Fibroblast of peridontal ligament (primary cell): ENCODE measurements at regions not wholly inside any gene's neighbourhood (a gene's known extent, or its start where the extent isn't known, plus 50 kb on each side); places are given as distances from the start of the nearest gene placed in this dataset.
A peak's percentile ranks its signal among the peaks of the same experiment; 100 is the strongest.
"Not testable (repeated sequence)": the region's sequence is repeated elsewhere in the genome, so short reads cannot be mapped to it uniquely, and the experiment has no call there.

Experiments
- DNase-seq: peaks from one replicate; pipeline ENCODE4 v3.0.0-alpha.2; 2010; ENCODE audit errors: extremely low read depth

DNA sequence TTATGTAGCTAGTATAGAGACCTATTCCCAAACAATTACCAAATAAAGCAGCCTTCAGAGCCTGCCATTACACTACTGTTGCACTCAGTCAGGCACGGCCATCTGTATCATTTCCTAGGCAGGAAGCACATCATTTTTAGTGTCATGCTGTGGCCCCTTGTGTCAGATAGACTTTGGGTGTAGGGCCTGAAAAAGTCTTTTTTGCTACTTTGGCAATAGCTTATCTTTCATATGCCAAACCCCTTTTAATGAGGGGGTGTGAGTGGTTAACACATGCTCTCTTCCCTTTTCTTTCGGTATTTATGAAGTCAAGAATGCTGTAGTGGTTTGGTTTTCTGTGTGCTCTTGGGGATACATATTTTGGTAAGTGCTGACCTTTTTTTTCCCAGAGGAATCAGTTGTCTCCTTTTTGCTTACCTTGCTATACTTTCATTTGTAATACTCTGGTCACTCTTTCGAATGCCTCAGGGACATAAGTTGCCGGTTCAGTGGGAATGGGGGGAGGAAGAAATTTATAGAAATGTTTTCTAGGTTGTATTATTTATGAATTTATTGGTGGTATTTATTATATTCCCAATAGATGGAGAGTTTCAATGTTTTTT lies 209.8 kb downstream of the CSNK1G3 start:
- peak; percentile 51 for DNase-seq

DNA sequence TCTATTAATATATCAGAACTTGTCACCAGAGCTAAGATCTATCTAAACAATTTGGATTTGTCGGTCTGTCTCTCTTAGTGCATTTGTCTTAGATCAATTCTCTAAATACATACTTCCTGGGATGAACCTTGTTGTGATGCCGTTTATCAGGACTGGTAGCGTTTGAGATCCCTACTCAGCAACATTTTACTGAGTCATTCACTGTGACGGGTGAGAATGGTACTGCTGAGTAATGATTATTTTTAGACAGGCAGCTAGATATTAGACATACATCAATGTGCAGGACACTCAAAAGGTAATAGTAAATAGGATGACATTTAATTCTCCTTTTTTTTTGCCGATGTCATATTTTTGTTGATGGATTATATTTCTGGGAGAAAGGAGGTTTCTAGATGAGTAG lies 209.0 kb downstream of the CSNK1G3 start:
- no peak for DNase-seq

DNA sequence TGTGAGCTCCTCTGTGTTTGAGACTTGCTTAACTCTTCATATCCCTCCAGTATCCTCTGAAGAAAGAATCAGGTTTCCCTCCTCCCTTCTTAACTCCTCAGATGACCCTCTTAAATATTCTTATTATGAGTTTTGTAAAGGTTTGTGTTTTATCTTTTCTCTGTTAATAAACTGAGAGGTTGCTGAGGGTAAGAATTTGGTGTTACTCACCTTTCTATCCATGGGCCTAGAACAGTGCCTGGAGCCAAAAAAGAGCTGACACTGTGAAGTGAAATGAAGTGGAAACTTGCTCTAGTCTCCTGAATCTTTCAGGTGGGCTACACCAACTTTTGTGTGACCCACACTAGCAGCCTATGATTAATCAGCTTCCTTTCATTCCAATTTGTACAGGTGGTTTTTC lies 208.4 kb downstream of the CSNK1G3 start:
- no peak for DNase-seq

DNA sequence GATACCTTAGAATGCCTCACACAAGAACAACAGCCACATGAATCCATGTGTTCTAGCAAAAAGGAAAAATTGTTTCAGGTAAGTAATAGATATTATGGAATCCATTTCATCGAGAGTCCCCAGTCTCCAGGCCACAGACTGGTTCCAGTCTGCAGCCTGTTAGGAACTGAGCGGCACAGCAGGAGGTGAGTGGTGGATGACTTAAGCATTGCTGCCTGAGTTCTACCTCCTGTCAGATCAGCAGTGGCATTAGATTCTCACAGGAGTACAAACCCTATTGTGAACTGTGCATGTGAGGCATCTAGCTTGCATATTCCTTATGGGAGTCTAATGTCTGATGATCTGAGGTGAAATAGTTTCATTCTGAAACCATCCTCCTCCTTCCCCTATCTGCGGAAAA lies 207.0 kb downstream of the CSNK1G3 start:
- DNase-seq: no peak

DNA sequence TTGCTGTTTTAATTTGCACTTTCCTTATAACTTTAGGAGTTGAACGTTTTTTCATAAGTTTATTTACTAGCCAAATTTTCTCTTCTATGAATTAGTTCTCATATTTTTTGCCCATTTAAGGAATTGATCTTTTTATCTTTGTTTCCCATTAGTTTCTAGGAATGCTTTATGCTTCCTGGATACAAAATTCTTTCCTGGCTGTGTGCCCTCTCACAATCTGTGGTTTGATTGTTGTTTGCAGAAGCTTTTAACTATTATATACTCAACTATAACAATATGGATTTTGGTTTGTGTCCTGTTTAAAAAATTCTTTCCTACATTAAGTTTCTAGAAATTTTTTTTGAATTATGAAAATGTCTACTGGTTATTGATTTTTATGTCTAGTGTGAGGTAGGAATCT lies 206.3 kb downstream of the CSNK1G3 start:
- peak; percentile 60 for DNase-seq

DNA sequence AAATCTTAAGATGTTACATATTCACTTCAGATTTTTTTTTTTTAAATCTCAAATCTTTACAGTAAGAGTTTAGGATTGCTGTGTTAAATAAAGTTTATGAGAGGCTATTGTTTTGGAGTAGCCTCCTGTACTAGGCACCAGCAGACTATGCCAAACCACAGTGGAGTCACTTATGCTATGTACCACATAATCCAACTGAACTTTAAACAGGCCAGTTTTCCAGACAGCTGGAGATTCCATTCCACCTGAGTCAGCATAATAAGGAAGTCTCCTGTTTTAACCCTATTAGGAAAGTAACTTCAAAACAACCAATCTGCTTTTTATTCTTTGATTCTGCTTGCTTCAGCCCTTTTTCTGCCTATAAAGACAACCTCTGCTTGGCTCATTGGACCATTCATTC lies 205.2 kb downstream of the CSNK1G3 start:
- DNase-seq: peak; percentile 90

DNA sequence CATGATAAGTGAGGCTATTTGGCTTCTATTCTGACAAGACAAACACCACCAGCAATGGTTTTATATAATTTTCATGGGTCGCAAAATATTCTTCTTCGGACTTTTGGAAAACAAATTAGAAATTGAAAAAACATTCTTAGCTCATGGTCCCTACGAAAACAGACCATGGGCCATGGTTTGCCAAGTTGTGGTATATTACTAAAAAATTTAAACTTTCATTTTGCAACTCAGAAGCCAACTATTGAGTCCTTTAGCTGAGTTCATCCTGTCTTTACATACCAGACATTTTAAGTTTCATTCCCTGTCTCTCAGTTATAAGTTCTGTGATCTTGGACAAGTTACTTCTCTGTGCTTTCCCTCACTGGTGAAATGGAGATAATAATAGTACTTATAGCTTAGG lies 198.1 kb downstream of the CSNK1G3 start:
- peak; percentile 58 for DNase-seq

DNA sequence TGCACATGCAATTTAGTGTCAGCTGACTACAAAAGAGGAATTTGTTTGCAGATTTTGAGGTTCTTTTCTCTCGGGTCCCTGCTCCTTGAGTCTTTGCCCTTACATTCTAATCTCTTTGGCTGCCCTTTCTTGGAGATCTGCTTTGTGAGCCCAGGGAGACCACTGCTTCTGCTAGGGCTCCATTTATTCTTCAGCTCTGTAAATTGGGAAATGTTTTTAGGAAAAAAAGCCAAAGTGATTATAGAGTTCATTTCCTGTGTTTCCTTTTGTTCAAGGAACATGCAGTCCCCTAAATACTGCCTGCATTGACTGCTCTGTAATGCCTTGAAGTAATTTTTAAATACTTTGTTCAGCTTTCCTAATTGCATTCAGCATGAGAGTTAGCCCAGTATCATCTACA lies 197.4 kb downstream of the CSNK1G3 start:
- DNase-seq: no peak

DNA sequence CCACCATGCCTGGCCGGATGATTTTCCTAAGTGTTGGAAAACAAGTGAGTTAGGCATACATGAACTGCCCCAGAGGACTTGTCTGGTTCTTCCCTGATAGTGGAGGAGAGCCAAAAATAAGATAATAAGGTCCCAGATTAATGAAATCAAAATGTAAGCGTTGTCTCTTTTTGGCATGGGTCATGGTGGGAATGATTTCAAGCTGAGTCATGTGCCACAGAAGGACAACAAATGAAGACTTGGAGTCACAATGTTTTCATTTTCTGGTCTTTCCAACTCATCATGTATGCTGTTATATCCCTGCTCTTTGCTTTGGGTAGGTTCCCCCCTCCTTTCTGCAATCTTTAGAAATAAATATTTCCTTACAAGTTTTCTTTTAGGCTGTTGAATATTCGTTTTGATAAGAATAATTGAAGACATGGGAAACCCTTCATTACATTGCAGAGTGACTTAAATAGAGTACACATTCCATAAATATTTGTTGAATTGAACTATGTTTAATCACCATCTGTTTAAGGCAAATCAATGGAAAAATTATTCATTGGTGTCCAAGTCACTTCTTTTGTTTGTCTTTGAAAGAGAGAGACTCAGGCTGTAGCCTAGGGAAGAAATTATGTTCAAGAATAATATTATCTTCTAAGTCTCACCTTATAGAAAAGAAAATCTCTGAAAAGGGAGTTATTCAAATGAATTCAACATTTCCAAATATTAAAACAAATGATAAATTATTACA lies 196.3 kb downstream of the CSNK1G3 start:
- DNase-seq: peak; percentile 93

DNA sequence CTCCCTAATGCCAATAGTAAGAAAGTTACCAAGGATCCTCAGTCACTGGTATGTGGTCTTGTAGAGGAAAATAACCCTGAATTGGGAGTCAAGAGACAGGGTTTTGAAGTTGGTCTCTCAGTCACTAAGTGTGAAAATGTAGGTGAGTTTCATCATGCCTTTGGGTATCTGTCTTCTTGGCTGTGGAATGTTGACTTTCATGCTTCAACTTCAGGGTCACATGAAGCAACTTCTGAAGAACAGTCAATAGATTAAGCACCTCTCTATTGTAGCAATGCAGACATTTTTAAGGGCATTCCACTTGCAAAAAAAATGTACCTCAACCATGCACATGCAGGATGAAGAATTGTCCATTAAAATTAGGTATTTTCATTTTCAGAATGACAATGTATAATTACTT lies 194.6 kb downstream of the CSNK1G3 start:
- DNase-seq: no peak

DNA sequence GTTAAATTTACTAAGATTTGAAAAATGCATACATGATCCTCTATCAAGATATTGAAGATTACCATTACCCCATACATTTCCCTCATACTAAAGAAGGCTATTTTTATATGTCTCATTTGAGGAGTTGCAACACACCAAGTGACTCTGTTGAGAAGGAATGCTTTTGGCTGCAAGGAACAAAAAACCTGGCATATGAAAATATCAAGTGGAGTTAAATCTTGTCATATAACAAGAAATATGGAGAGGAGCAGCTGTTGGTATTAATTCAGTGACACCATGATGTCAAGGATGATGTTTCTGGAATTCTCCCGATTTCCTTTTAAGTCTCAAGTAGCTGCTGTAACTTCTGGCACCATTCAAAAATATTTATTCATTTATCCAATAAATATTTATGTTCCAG lies 193.8 kb downstream of the CSNK1G3 start:
- DNase-seq: peak; percentile 70

DNA sequence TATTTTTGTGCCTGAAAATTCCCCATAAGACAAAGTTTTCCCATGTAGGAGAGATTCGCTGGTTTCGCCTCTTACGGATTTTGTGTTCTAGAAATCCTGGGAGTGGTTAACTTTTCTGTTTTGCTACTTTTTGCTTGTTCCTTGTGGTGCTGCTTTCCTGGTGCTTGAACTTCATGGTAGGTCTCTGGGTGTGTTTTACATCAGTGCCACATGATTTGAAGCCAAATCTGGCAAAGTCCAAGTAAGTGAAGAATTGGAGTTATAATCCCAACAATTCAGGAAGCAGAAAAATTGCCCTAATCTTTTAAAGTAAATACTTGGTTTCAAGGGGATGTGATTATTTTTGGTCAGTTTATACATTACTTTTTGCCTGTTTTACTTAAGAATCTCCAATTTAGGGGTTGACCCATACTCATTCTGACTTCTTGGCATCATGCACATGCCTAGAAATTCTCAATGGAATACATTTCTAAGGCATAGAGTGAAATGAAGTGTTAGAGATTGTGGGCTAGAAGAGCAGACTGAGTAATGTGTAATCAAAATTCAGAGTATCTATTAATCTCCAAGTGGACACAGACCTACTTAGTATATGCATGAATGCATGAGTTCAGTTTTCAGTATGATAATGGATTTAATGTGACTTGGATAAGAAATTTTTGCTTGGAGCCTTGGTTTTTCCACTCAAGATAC lies 189.7 kb downstream of the CSNK1G3 start:
- peak; percentile 62 for DNase-seq

DNA sequence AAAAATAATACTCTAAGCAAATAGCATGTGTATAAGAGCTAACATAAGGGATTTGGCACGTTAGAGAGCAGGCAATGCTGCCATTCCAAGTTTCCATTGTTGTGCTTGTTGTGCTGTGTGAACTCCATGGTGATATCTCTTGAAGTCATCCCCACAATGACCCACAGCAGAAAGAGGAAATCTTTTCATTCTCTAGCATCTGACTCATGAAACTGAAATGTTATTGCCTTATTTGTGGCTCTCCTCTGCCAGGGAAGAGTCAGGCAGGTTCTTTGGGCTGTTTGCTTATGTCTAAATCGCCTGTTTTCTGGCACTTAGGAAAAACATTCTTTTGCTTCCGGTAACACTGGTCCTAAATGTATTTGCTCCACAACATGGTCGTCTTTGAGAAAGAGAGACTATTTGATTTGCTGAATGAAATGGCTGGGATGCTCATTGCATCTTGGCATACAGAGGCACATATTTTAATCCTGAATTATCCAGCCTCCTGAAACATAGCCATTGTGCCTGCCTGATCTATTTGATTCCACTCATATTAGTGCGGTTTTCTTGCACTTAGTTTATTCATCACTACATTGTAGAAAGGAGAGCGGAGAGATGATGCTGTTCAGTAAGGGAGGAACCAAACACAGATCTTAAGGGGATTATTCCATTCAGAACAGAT lies 188.8 kb downstream of the CSNK1G3 start:
- peak; percentile 98 for DNase-seq

DNA sequence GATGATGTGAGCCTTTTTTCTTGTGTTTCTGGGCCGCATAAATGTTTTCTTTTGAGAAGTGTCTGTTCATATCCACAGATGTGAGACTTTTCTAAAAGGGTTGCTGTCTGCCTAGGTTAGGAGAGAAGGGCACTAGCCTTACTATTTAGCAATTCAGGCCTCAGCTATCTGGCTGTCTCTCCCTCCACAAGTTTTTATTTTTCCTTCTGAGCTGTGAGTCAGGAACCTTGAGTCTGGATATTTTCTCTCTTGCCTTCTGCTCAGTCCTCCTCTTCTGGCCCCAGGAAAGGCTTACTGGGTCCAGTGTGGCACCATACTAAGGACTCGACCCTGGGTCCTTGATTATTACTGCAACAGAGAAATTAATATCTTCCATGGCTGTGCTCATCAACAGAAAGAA lies 187.6 kb downstream of the CSNK1G3 start:
- no peak for DNase-seq

DNA sequence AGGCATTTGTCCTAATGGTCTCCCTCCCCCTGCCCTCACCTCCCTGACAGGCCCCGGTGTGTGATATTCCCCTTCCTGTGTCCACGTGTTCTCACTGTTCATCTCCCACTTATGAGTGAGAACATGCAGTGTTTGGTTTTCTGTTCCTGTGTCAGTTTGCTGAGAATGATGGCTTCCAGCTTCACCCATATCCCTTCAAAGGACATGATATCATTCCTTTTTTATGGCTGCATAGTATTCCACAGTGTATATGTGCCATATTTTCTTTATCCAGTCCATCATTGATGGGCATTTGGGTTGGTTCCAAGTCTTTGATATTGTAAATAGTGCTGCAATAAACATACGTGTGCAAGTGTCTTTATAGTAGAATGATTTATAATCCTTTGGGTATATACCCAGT lies 187.0 kb downstream of the CSNK1G3 start:
- DNase-seq: not testable (repeated sequence)

DNA sequence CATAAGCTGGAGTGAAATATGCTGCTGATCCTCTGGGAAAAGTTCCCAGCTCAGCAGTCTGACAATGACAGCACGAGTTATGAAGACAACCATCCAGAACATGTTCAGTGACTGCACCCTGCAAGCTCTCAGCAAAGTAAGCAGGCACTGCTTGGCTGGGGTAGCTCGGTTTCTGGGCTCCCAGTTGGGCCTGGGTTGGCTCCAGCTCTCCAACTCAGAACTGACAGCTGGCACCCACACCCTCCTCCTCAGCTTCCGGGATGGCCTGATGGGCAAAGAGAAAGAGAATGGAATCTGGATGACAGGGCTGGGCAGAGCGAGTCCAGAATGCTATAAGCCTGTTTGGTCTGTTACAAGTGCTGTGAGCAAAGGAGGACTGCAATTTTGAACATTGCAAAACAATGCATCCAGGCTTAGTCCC lies 185.0 kb downstream of the CSNK1G3 start:
- DNase-seq: peak; percentile 66

DNA sequence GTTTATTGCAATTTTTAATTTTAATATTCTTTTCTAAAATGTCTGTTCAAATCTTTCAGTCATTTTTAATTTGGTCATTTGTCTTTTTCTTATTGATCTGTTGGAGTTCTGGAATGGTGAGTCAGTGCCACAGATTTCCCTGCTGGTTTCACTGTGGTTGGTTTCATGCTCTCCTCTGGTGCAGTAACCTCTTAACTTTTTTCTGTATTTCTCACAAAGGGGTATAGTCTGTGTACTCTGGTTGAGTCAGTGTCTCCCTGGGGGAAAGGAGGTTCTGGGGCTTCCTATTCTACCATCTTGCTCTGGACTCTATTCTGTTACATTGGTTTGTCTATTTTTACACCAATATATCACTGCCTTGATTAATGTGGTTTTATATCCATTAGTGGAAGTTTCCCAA lies 178.8 kb downstream of the CSNK1G3 start:
- DNase-seq: peak; percentile 85

DNA sequence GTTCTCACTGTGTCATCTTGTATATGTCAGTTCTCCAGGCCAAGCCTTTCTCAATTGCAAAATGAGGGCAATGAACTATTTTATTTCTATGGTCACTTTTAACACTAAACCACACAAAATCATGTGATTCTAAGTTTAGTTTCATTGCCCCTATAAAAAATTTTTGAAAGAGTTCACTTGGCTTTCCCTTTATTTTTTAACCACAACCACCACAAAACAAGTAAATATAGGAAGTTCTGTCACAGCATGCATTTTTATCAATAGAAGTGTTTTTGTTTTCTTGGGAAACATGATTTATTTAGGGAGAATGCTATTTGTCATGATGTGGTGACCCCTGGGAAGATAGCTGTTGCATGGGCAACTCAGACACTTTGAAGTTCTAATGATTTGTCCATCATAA lies 169.1 kb downstream of the CSNK1G3 start:
- peak; percentile 44 for DNase-seq

DNA sequence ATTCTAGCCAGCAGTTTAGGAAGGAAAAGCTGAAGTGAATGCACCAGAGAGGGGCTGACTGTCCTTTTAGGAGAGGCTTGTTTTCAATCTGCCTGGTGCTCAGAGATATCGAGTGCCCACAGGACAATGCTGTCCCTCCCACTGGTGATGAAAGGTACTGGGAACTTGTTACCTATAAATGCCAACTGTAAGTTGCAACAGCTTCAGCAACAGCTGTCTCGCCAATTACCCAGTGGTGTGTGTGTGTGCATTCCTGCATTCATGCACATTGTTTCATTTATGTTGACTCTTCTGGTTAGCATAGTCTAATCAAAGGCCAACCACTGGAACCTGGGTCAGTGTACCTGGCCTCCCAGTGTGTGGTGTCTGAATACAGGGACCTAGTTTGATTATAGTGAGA lies 161.1 kb downstream of the CSNK1G3 start:
- DNase-seq: peak; percentile 28

DNA sequence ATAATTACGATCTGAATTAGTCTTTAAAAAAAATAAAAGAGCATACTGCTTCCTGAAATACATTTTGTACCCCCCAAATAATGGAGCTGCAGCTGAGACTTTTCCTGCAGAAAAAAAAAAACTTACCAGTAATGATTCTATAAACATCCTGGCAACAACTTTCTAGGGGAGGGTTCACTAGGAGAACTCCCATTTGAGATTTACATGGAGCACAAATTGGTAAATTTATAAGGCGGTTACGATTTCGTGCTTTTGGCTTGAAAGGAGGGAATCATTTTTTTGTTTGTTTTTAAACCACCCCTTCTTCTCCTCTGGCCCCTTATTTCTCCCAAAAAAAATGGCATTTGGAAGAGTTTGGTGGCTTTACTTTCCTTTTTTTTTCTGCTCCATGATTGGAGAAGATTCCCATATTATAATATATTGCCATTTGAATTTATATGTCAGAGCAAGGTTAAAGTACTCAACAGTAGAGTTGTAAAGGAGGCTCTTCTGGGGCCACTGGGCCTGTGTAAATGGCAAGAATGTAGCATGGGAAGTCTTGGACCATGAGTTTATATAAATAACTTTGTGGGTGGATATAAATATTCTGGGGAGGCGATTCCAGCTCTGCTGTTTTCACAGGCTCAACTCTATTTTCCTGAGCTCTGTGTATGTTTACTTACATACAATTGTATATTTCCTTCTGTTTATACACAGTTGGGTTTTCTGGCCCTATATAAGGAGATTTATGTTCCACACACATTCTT lies 159.9 kb downstream of the CSNK1G3 start:
- peak; percentile 21 for DNase-seq

DNA sequence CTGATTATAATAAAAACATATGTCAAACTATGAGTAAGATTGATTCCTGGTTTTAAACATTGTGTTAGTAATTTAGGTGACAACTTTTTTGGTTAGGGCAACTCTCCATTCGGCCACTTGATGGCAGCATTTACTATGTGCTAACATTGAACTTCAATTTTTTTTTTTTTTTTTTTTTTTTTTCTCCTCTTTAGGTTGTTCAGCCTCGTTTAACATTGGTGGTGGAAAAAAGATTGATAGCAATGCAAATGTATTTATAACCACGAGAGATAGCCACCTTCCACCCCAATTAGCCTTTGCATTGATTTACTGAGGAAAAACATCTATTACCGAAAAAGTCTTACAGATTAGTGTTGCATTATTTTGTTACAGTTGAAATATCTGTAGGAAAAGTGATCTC lies 159.1 kb downstream of the CSNK1G3 start:
- DNase-seq: peak; percentile 75
